ENCODE measurements at regions not wholly inside any gene's neighbourhood (a gene's known extent, or its start where the extent isn't known, plus 50 kb on each side); places are given as distances from the start of the nearest gene placed in this dataset.

DNA sequence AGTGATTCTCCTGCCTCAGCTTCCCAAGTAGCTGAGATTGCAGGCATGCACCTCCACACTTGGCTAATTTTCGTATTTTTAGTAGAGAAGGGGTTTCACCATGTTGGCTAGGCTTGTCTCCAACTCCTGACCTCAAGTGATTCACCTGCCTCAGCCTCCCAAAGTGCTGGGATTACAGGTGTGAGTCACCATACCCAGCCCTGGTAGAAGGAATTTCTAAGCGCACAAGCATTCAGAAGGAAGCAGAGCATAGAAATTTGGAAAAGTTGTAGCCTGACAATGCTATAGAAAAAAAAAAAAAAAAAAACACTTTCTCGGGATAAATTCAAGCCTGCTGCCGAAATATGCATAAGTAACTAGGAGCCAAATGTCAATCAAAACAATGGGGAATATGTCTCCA, 249.4 kb downstream of the GRB14 start (continued):
- TF ChIP-seq, protein P1, sequence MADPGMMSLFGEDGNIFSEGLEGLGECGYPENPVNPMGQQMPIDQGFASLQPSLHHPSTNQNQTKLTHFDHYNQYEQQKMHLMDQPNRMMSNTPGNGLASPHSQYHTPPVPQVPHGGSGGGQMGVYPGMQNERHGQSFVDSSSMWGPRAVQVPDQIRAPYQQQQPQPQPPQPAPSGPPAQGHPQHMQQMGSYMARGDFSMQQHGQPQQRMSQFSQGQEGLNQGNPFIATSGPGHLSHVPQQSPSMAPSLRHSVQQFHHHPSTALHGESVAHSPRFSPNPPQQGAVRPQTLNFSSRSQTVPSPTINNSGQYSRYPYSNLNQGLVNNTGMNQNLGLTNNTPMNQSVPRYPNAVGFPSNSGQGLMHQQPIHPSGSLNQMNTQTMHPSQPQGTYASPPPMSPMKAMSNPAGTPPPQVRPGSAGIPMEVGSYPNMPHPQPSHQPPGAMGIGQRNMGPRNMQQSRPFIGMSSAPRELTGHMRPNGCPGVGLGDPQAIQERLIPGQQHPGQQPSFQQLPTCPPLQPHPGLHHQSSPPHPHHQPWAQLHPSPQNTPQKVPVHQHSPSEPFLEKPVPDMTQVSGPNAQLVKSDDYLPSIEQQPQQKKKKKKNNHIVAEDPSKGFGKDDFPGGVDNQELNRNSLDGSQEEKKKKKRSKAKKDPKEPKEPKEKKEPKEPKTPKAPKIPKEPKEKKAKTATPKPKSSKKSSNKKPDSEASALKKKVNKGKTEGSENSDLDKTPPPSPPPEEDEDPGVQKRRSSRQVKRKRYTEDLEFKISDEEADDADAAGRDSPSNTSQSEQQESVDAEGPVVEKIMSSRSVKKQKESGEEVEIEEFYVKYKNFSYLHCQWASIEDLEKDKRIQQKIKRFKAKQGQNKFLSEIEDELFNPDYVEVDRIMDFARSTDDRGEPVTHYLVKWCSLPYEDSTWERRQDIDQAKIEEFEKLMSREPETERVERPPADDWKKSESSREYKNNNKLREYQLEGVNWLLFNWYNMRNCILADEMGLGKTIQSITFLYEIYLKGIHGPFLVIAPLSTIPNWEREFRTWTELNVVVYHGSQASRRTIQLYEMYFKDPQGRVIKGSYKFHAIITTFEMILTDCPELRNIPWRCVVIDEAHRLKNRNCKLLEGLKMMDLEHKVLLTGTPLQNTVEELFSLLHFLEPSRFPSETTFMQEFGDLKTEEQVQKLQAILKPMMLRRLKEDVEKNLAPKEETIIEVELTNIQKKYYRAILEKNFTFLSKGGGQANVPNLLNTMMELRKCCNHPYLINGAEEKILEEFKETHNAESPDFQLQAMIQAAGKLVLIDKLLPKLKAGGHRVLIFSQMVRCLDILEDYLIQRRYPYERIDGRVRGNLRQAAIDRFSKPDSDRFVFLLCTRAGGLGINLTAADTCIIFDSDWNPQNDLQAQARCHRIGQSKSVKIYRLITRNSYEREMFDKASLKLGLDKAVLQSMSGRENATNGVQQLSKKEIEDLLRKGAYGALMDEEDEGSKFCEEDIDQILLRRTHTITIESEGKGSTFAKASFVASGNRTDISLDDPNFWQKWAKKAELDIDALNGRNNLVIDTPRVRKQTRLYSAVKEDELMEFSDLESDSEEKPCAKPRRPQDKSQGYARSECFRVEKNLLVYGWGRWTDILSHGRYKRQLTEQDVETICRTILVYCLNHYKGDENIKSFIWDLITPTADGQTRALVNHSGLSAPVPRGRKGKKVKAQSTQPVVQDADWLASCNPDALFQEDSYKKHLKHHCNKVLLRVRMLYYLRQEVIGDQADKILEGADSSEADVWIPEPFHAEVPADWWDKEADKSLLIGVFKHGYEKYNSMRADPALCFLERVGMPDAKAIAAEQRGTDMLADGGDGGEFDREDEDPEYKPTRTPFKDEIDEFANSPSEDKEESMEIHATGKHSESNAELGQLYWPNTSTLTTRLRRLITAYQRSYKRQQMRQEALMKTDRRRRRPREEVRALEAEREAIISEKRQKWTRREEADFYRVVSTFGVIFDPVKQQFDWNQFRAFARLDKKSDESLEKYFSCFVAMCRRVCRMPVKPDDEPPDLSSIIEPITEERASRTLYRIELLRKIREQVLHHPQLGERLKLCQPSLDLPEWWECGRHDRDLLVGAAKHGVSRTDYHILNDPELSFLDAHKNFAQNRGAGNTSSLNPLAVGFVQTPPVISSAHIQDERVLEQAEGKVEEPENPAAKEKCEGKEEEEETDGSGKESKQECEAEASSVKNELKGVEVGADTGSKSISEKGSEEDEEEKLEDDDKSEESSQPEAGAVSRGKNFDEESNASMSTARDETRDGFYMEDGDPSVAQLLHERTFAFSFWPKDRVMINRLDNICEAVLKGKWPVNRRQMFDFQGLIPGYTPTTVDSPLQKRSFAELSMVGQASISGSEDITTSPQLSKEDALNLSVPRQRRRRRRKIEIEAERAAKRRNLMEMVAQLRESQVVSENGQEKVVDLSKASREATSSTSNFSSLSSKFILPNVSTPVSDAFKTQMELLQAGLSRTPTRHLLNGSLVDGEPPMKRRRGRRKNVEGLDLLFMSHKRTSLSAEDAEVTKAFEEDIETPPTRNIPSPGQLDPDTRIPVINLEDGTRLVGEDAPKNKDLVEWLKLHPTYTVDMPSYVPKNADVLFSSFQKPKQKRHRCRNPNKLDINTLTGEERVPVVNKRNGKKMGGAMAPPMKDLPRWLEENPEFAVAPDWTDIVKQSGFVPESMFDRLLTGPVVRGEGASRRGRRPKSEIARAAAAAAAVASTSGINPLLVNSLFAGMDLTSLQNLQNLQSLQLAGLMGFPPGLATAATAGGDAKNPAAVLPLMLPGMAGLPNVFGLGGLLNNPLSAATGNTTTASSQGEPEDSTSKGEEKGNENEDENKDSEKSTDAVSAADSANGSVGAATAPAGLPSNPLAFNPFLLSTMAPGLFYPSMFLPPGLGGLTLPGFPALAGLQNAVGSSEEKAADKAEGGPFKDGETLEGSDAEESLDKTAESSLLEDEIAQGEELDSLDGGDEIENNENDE (IDR thresholded peaks at IDR 0.05; ENCODE audit: insufficient replicate concordance, low read length), result no peak
- TF ChIP-seq ASH2L (IDR thresholded peaks at IDR 0.05; ENCODE audit: low read length), result no peak
- no peak for TF ChIP-seq BACH1 (IDR thresholded peaks at IDR 0.05; ENCODE audit: low read length)
- TF ChIP-seq MAX (IDR thresholded peaks at IDR 0.05), result no peak
- TF ChIP-seq, protein P2, sequence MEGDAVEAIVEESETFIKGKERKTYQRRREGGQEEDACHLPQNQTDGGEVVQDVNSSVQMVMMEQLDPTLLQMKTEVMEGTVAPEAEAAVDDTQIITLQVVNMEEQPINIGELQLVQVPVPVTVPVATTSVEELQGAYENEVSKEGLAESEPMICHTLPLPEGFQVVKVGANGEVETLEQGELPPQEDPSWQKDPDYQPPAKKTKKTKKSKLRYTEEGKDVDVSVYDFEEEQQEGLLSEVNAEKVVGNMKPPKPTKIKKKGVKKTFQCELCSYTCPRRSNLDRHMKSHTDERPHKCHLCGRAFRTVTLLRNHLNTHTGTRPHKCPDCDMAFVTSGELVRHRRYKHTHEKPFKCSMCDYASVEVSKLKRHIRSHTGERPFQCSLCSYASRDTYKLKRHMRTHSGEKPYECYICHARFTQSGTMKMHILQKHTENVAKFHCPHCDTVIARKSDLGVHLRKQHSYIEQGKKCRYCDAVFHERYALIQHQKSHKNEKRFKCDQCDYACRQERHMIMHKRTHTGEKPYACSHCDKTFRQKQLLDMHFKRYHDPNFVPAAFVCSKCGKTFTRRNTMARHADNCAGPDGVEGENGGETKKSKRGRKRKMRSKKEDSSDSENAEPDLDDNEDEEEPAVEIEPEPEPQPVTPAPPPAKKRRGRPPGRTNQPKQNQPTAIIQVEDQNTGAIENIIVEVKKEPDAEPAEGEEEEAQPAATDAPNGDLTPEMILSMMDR (IDR thresholded peaks at IDR 0.05; ENCODE audit: control extremely low read depth in 1 of 3, insufficient read depth in 1 of 3, low read depth in 1 of 3, low read length in 3 of 3), result no peak
- TF ChIP-seq RBBP5 (IDR thresholded peaks at IDR 0.05; ENCODE audit: borderline replicate concordance, low read depth, low read length), result no peak
- no peak for TF ChIP-seq HDAC2 (IDR thresholded peaks at IDR 0.05; ENCODE audit: borderline replicate concordance in 1 of 2, low read depth in 2 of 2, low read length in 2 of 2)
- TF ChIP-seq RXRA (IDR thresholded peaks at IDR 0.05; ENCODE audit: insufficient read depth, low read depth, low read length), result no peak

Measured in H1 (cell line).